SK-N-SH (cell line): ENCODE measurements at regions not wholly inside any gene's neighbourhood (a gene's known extent, or its start where the extent isn't known, plus 50 kb on each side); places are given as distances from the start of the nearest gene placed in this dataset.

Source experiments
- CTCF ChIA-PET: fragments of 300-600, 350-600 bp; formaldehyde crosslinking; extraction: SDS; loops from one replicate; lab custom pipeline; 2021; lab: Yijun Ruan, JAX
- POLR2A ChIA-PET: fragments of 350-600 bp; sonication (Branson Sonifier 250); formaldehyde crosslinking; extraction: SDS; loops from one replicate; lab custom pipeline; 2020; ENCODE audit warnings: antibody characterized with exemption, inconsistent platforms; lab: Yijun Ruan, JAX
- DNase-seq: peaks from one replicate; pipeline ENCODE4 v3.0.0; 2012
- H2AFZ ChIP-seq: fragments of 200-600 bp; sonication (generic); 2 replicates; pipeline ENCODE4 v1.8.1; 2016; ENCODE audit warnings: antibody characterized with exemption, mild to moderate bottlenecking, low read depth
- H3F3A ChIP-seq: fragments of 200-600 bp; sonication (generic); replicated peaks from 2 replicates; pipeline ENCODE3; 2016; ENCODE audit warnings: antibody characterized with exemption, mild to moderate bottlenecking; ENCODE audit not compliant: insufficient read depth
- H3K27ac ChIP-seq, 2 experiments: fragments of 200-500 bp in 1 of 2; fragments of 200-600 bp in 1 of 2; sonication (Bioruptor generic) in 1 of 2; sonication (generic), shearing (Covaris generic) in 1 of 2; 2 replicates each; pipeline versions ENCODE4 v1.5.1 to v1.6.1; 2014 to 2016; ENCODE audit warnings: low read depth in 2 of 2, inconsistent platforms in 1 of 2, low read length in 1 of 2, mild to moderate bottlenecking in 1 of 2, mixed read lengths in 1 of 2
- H3K27me3 ChIP-seq: fragments of 200-600 bp; sonication (generic), shearing (Covaris generic); 2 replicates; pipeline ENCODE4 v1.6.1; 2016; ENCODE audit warnings: mixed run types; ENCODE audit not compliant: insufficient read depth
- H3K36me3 ChIP-seq, 2 experiments: fragments of 200-500 bp in 1 of 2; fragments of 200-600 bp in 1 of 2; sonication (Bioruptor generic) in 1 of 2; sonication (generic) in 1 of 2; replicated peaks in 1 of 2; 2 replicates each; pipeline versions ENCODE3 to v1.5.1; 2014 to 2016; ENCODE audit warnings: low read length in 1 of 2, mild to moderate bottlenecking in 1 of 2; ENCODE audit not compliant: insufficient read depth in 2 of 2, control insufficient read depth in 1 of 2
- H3K4me1 ChIP-seq, 2 experiments: fragments of 200-500 bp in 1 of 2; fragments of 200-600 bp in 1 of 2; sonication (Bioruptor generic) in 1 of 2; sonication (generic), shearing (Covaris generic) in 1 of 2; 2 replicates each; pipeline versions ENCODE4 v1.5.1 to v1.6.1; 2014 to 2016; ENCODE audit warnings: low read depth in 1 of 2, low read length in 1 of 2, mixed run types in 1 of 2; ENCODE audit not compliant: insufficient read depth in 2 of 2, control insufficient read depth in 1 of 2
- H3K4me2 ChIP-seq: fragments of 200-600 bp; sonication (generic), shearing (Covaris generic); 2 replicates; pipeline ENCODE4 v1.6.1; 2017; ENCODE audit warnings: mixed run types
- H3K4me3 ChIP-seq, 2 experiments: fragments of 200-500 bp in 1 of 2; fragments of 200-600 bp in 1 of 2; sonication (Bioruptor generic) in 1 of 2; sonication (generic), shearing (Covaris generic) in 1 of 2; 2 replicates each; pipeline versions ENCODE4 v1.5.1 to v1.8.1; 2014 to 2016; ENCODE audit warnings: low read depth in 2 of 2, inconsistent platforms in 1 of 2, low read length in 1 of 2, mild to moderate bottlenecking in 1 of 2, mixed read lengths in 1 of 2, moderate library complexity in 1 of 2
- H3K79me2 ChIP-seq: fragments of 200-600 bp; sonication (generic); 2 replicates; pipeline ENCODE4 v1.8.1; 2017; ENCODE audit warnings: mild to moderate bottlenecking; ENCODE audit not compliant: insufficient read depth
- H3K9ac ChIP-seq: fragments of 200-600 bp; sonication (generic); 2 replicates; pipeline ENCODE4 v1.6.1; 2017; ENCODE audit warnings: mixed run types
- H3K9me2 ChIP-seq: fragments of 200-600 bp; sonication (generic); 2 replicates; pipeline ENCODE4 v1.6.1; 2017; ENCODE audit warnings: mixed run types
- H3K9me3 ChIP-seq: fragments of 200-600 bp; sonication (generic); 2 replicates; pipeline ENCODE4 v1.6.1; 2017; ENCODE audit warnings: mixed run types, mild to moderate bottlenecking, moderate library complexity
- H4K20me1 ChIP-seq: fragments of 200-600 bp; sonication (generic); 2 replicates; pipeline ENCODE4 v1.6.1; 2017; ENCODE audit warnings: mild to moderate bottlenecking, mixed run types; ENCODE audit not compliant: insufficient read depth
- ELF1 ChIP-seq: IDR thresholded peaks from 2 replicates; pipeline ENCODE4 v1.4.0; 2012
- FOSL2 ChIP-seq: IDR thresholded peaks from 2 replicates; pipeline ENCODE4 v1.4.0; 2012; ENCODE audit warnings: low read depth, mild to moderate bottlenecking, moderate library complexity, borderline replicate concordance
- FOXM1 ChIP-seq: IDR thresholded peaks from 2 replicates; pipeline ENCODE4 v1.4.0; 2012; ENCODE audit warnings: low read depth, mild to moderate bottlenecking
- GABPA ChIP-seq: IDR thresholded peaks from 2 replicates; pipeline ENCODE4 v1.4.0; 2012; ENCODE audit warnings: low read depth, mild to moderate bottlenecking
- GATA2 ChIP-seq: sonication (generic); formaldehyde crosslinking; IDR thresholded peaks from 2 replicates; pipeline ENCODE4 v1.5.0; 2020; ENCODE audit warnings: mild to moderate bottlenecking, missing genetic modification reagents
- JUND ChIP-seq: IDR thresholded peaks from 2 replicates; pipeline ENCODE4 v1.4.0; 2012
- MXI1 ChIP-seq: IDR thresholded peaks from 2 replicates; pipeline ENCODE4 v1.6.1; 2012; ENCODE audit warnings: mild to moderate bottlenecking, low read depth, low read length, improper control_type of control experiment
- RCOR1 ChIP-seq: fragments of 150-350 bp; IDR thresholded peaks from 2 replicates; pipeline ENCODE4 v1.6.1; 2017; ENCODE audit warnings: antibody characterized with exemption, low read length
- REST ChIP-seq: IDR thresholded peaks from 2 replicates; pipeline ENCODE4 v1.6.1; 2012; ENCODE audit warnings: mild to moderate bottlenecking, low read depth, low read length, moderate library complexity
- SIN3A ChIP-seq: IDR thresholded peaks from 2 replicates; pipeline ENCODE4 v1.6.1; 2012; ENCODE audit warnings: low read depth, mild to moderate bottlenecking, low read length, moderate library complexity, borderline replicate concordance
- SMC3 ChIP-seq: IDR thresholded peaks from 2 replicates; pipeline ENCODE4 v1.6.1; 2012; ENCODE audit warnings: low read depth, low read length, improper control_type of control experiment
- YY1 ChIP-seq: IDR thresholded peaks from 2 replicates; pipeline ENCODE4 v1.4.0; 2012; ENCODE audit warnings: low read depth, mild to moderate bottlenecking
- WGBS: methylation state at CpG from one replicate; pipeline ENCODE4 v1.1.6; 2017; ENCODE audit warnings: low lambda C conversion rate; 5-methylcytosine and 5-hydroxymethylcytosine counted together
- TF ChIP-seq, protein P1 (sequence below): IDR thresholded peaks from 2 replicates; pipeline ENCODE4; 2012
- TF ChIP-seq, protein P2 (sequence below): fragments of 150-350 bp; IDR thresholded peaks from 2 replicates; pipeline ENCODE4 v1.6.1; 2017; ENCODE audit warnings: antibody characterized with exemption, low read length, low read depth, borderline replicate concordance

DNA sequence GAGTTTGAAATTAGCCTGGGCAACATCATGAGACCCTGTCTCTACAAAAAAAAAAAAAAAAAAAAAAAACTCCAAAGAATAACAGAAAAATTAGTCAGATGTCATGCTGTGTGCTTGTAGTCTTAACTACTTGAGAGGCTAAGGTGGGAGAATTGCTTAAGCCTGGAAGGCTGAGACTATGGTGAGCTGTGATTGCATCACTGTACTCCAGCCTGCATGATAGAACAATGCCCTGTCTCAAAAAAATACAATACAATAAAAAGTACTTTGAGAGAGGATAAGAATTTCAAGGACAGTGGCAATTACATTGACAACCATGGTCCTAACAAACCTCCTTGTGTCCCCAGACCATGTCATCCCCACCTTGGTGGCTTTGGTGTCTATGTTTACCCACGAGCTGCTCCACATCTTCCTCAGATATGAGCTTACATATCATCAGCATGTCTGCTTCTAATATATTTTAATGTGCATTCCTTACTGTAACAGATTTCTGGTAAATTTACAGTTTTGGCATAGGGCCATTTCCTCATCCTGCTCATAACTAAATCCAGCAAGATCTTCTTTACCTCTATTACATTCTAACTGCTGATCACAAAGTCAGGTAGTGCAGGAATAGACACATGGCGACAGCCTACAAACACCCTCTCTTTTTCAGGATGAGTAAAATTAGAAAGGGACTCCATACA is 437.7 kb upstream of the HNRNPA3 start:
- 36% methylated on average over 2 of the region's 2 CpGs for WGBS
- POLR2A ChIA-PET: interaction anchor here (0.5 kb wide), 1 partner anchor 13 kb away, joined by 5 read pairs; no protein-coding TSS in a partner anchor
- Histone ChIP-seq H3K27me3 (no peaks in the 10 kb centered on the region), H3K4me3 (no peak overlapping the region), H3K9me3 (no peaks in the 10 kb centered on the region)
- TF ChIP-seq FOXM1 (no peak), SMC3 (no peak), SIN3A (no peak), RCOR1 (peak; percentile 32; the same call in 1 of the 2 replicates)
- TF ChIP-seq, all 33 proteins: peak for 1
- peak overlapping the region in 1 of 2 experiments; percentile 39; a peak in 1 of 4 replicates for H3K27ac ChIP-seq
- no peak overlapping the region for H2AFZ ChIP-seq
- no peaks in the 10 kb centered on the region for H3K79me2 ChIP-seq
- H3K9ac ChIP-seq: no peak overlapping the region
- H3K4me2 ChIP-seq: no peak overlapping the region
- peaks cover 0 to 6% of the 10 kb centered on the region in 2 experiments; a peak in 3 of 4 replicates for H3K4me1 ChIP-seq
- H3F3A ChIP-seq: no peaks in the 10 kb centered on the region
- CTCF ChIA-PET: interaction anchor here (1.4 to 2.0 kb wide), 2 partner anchors 40 to 374 kb away, joined by 3 to 7 read pairs; no protein-coding TSS in a partner anchor
- no peaks in the 10 kb centered on the region for H3K9me2 ChIP-seq
- no peaks in the 10 kb centered on the region for H4K20me1 ChIP-seq
- no peaks in the 10 kb centered on the region for H3K36me3 ChIP-seq
- peak; percentile 8 for DNase-seq

- Histone ChIP-seq H3K36me3 (no peaks in the 10 kb centered on the region), H3K9me2 (no peaks in the 10 kb centered on the region), H3K4me2 (no peak overlapping the region), H3K9ac (no peak overlapping the region), H3K4me3 (no peak overlapping the region), H3F3A (no peaks in the 10 kb centered on the region), H4K20me1 (no peaks in the 10 kb centered on the region), H3K27me3 (no peaks in the 10 kb centered on the region), H3K79me2 (no peaks in the 10 kb centered on the region), H3K9me3 (no peaks in the 10 kb centered on the region), H2AFZ (no peak overlapping the region)
- WGBS: 56% methylated on average over 3 of the region's 3 CpGs
- ChIA-PET CTCF (interaction anchor here (0.7 to 1.2 kb wide), 2 partner anchors 16 to 371 kb away, joined by 3 read pairs; no protein-coding TSS in a partner anchor), POLR2A (no interaction called here)
- DNase-seq: no peak
- TF ChIP-seq MXI1: no peak
- TF ChIP-seq, all 33 proteins: peak for 0
- peaks cover 0 to 6% of the 10 kb centered on the region in 2 experiments; a peak in 3 of 4 replicates for H3K4me1 ChIP-seq
- H3K27ac ChIP-seq: no peak overlapping the region
Observed at GRCh38 chr2:176777262-176777661, 435.3 kb upstream of the HNRNPA3 start.

GRCh38 chr2:176779917-176780316 is 432.7 kb upstream of the HNRNPA3 start:
- Histone ChIP-seq H3K4me3 (no peak overlapping the region), H2AFZ (no peak overlapping the region), H3K9ac (no peak overlapping the region), H4K20me1 (no peaks in the 10 kb centered on the region), H3K79me2 (no peaks in the 10 kb centered on the region), H3K27me3 (no peaks in the 10 kb centered on the region), H3K36me3 (no peaks in the 10 kb centered on the region), H3K9me3 (no peaks in the 10 kb centered on the region), H3K4me2 (no peak overlapping the region), H3F3A (no peaks in the 10 kb centered on the region), H3K9me2 (no peaks in the 10 kb centered on the region), H3K27ac (no peak overlapping the region), H3K4me1 (peaks cover 0 to 1% of the 10 kb centered on the region in 2 experiments; a peak in 3 of 4 replicates)
- WGBS: 52% methylated on average over 4 of the region's 4 CpGs
- ChIA-PET POLR2A (no interaction called here), CTCF (no interaction called here)
- TF ChIP-seq RCOR1: no peak
- TF ChIP-seq, protein P1, sequence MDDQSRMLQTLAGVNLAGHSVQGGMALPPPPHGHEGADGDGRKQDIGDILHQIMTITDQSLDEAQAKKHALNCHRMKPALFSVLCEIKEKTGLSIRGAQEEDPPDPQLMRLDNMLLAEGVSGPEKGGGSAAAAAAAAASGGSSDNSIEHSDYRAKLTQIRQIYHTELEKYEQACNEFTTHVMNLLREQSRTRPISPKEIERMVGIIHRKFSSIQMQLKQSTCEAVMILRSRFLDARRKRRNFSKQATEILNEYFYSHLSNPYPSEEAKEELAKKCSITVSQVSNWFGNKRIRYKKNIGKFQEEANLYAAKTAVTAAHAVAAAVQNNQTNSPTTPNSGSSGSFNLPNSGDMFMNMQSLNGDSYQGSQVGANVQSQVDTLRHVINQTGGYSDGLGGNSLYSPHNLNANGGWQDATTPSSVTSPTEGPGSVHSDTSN: no peak
- TF ChIP-seq GABPA: no peak
- no peak for TF ChIP-seq REST
- TF ChIP-seq GATA2 (CRISPR knock-in tag): no peak
- TF ChIP-seq JUND: no peak
- TF ChIP-seq, protein P2, sequence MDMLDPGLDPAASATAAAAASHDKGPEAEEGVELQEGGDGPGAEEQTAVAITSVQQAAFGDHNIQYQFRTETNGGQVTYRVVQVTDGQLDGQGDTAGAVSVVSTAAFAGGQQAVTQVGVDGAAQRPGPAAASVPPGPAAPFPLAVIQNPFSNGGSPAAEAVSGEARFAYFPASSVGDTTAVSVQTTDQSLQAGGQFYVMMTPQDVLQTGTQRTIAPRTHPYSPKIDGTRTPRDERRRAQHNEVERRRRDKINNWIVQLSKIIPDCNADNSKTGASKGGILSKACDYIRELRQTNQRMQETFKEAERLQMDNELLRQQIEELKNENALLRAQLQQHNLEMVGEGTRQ: no peak
- no peak for TF ChIP-seq YY1
- TF ChIP-seq ELF1: no peak
- no peak for TF ChIP-seq FOSL2
- DNase-seq: no peak
